HepG2 (cell line): ENCODE measurements at regions not wholly inside any gene's neighbourhood (a gene's known extent, or its start where the extent isn't known, plus 50 kb on each side); places are given as distances from the start of the nearest gene placed in this dataset.
A peak's percentile ranks its signal among the peaks of the same experiment; 100 is the strongest.

ENCODE experiments used
- ATAC-seq: fragments of 200-7000 bp; cut with Tn5 transposase; 3 replicates; pipeline ENCODE4 v1.9.1; 2020; ENCODE audit warnings: mild to moderate bottlenecking, moderate library complexity
- BruUV-seq: library from RNA; stranded (reverse); fragments of 400-500 nt; replicated peaks from 2 replicates; lab custom pipeline; 2021; lab: Mats Ljungman, UMichigan
- CTCF ChIA-PET: fragments of 300-600 bp; formaldehyde crosslinking; extraction: SDS; loops from one replicate; lab custom pipeline; 2021; ENCODE audit warnings: low total read pairs, inconsistent platforms, low intra/inter-chr PET ratio; lab: Yijun Ruan, JAX
- POLR2A ChIA-PET: fragments of 350-600 bp; sonication (Branson Sonifier 250); formaldehyde crosslinking; loops from one replicate; lab custom pipeline; 2020; ENCODE audit warnings: antibody characterized with exemption, inconsistent platforms; lab: Yijun Ruan, JAX
- DNase-seq: peaks from one replicate; pipeline ENCODE4 v3.0.0-alpha.2; 2015; ENCODE audit warnings: low spot score
- FAIRE-seq: peaks from 3 replicates; lab custom pipeline; 2011; peaks lifted over from hg19 to GRCh38; lab: Jason Lieb, UNC
- H2AFZ ChIP-seq: one replicate; pipeline ENCODE4 v1.6.1; 2011; ENCODE audit warnings: low read length, inconsistent platforms
- H3K27ac ChIP-seq: fragments of 300-600 bp; 3 replicates; pipeline ENCODE4 v1.8.0; 2011; ENCODE audit warnings: mixed run types, mild to moderate bottlenecking, mixed read lengths, low read length, inconsistent platforms; ENCODE audit not compliant: insufficient read depth; ENCODE audit errors: extremely low read length
- H3K27me3 ChIP-seq, 2 experiments: fragments of 200-600 bp in 1 of 2; 2 replicates in 1 of 2; 3 replicates in 1 of 2; pipeline versions ENCODE4 v1.6.0 to v1.8.0; 2011; ENCODE audit warnings: low read length in 2 of 2, mild to moderate bottlenecking in 2 of 2, moderate library complexity in 2 of 2, inconsistent platforms in 1 of 2; ENCODE audit not compliant: insufficient read depth in 2 of 2, control insufficient read depth in 1 of 2
- H3K36me3 ChIP-seq, 2 experiments: fragments of 200-600 bp in 1 of 2; replicated peaks in 1 of 2; 2 replicates in 1 of 2; 3 replicates in 1 of 2; pipeline versions ENCODE4 v1.5.1 to v1.8.0; 2011; ENCODE audit warnings: low read length in 2 of 2, inconsistent platforms in 1 of 2; ENCODE audit not compliant: insufficient read depth in 2 of 2, control insufficient read depth in 1 of 2
- H3K4me1 ChIP-seq: 2 replicates; pipeline ENCODE4 v1.5.1; 2012; ENCODE audit warnings: low read length, inconsistent platforms; ENCODE audit not compliant: insufficient read depth
- H3K4me2 ChIP-seq: 2 replicates; pipeline ENCODE4 v1.6.0; 2011; ENCODE audit warnings: low read depth, low read length, inconsistent platforms
- H3K4me3 ChIP-seq, 3 experiments: fragments of 200-600 bp in 1 of 3; sonication (generic), shearing (Covaris generic) in 1 of 3; replicated peaks in 1 of 3; 2 replicates each; pipeline ENCODE4 v1.5.1; 2011 to 2016; ENCODE audit warnings: low read length in 3 of 3, inconsistent platforms in 2 of 3, low read depth in 2 of 3, mild to moderate bottlenecking in 2 of 3, control low read depth in 1 of 3, mixed read lengths in 1 of 3; ENCODE audit not compliant: insufficient read depth in 1 of 3
- H3K79me2 ChIP-seq: one replicate; pipeline ENCODE4 v1.6.1; 2011; ENCODE audit warnings: low read length, inconsistent platforms; ENCODE audit not compliant: insufficient read depth
- H3K9ac ChIP-seq: 2 replicates; pipeline ENCODE4 v1.6.0; 2011; ENCODE audit warnings: mild to moderate bottlenecking, low read depth, low read length, inconsistent platforms; ENCODE audit not compliant: insufficient read depth
- H3K9me3 ChIP-seq: 2 replicates; pipeline ENCODE4 v1.5.1; 2012; ENCODE audit warnings: mild to moderate bottlenecking, low read length
- H4K20me1 ChIP-seq: 2 replicates; pipeline ENCODE4 v1.6.0; 2011; ENCODE audit warnings: inconsistent platforms, mild to moderate bottlenecking, low read length, moderate library complexity; ENCODE audit not compliant: insufficient read depth
- ATF3 ChIP-seq: sonication (generic); formaldehyde crosslinking; IDR thresholded peaks from 2 replicates; pipeline ENCODE4 v1.4.0; 2020; ENCODE audit warnings: missing genetic modification reagents
- CTCF ChIP-seq: sonication (generic); formaldehyde crosslinking; IDR thresholded peaks from 2 replicates; pipeline ENCODE4 v1.5.0; 2020; ENCODE audit warnings: mild to moderate bottlenecking, missing genetic modification reagents, moderate library complexity
- GMEB2 ChIP-seq: IDR thresholded peaks from 2 replicates; pipeline ENCODE4 v1.6.1; 2016; ENCODE audit warnings: missing biosample characterization, missing genetic modification reagents, low read depth
- HNRNPUL1 ChIP-seq: fragments of 200-400 bp; formaldehyde crosslinking; IDR thresholded peaks from 2 replicates; pipeline ENCODE4 v1.6.1; 2017; ENCODE audit warnings: low read depth, mild to moderate bottlenecking, low read length, moderate library complexity
- MIER2 ChIP-seq: IDR thresholded peaks from 2 replicates; pipeline ENCODE4 v1.6.1; 2016; ENCODE audit warnings: missing biosample characterization, missing genetic modification reagents
- NR2F1 ChIP-seq, 2 experiments: fragments of 450-650 bp in 1 of 2; formaldehyde crosslinking in 1 of 2; IDR thresholded peaks; 2 replicates each; pipeline versions ENCODE4 v1.5.0 to v1.6.1; 2016 to 2020; ENCODE audit warnings: mild to moderate bottlenecking in 1 of 2, missing compliant biosample characterization in 1 of 2, missing genetic modification reagents in 1 of 2, moderate library complexity in 1 of 2
- RAD51 ChIP-seq: fragments of 450-650 bp; IDR thresholded peaks from 2 replicates; pipeline ENCODE4 v1.6.1; 2016; ENCODE audit warnings: borderline replicate concordance
- SALL1 ChIP-seq: sonication (generic); formaldehyde crosslinking; IDR thresholded peaks from 2 replicates; pipeline ENCODE4 v1.8.0; 2022; ENCODE audit warnings: mild to moderate bottlenecking, missing genetic modification reagents
- ZMAT3 ChIP-seq: sonication (generic); formaldehyde crosslinking; conservative IDR thresholded peaks from 2 replicates; pipeline ENCODE4 v1.7.0; 2021; ENCODE audit warnings: missing genetic modification reagents
- ZNF790 ChIP-seq: sonication (generic); formaldehyde crosslinking; IDR thresholded peaks from 2 replicates; pipeline ENCODE4 v1.8.0; 2022; ENCODE audit warnings: missing genetic modification reagents, mild to moderate bottlenecking, borderline replicate concordance
- WGBS: methylation state at CpG from one replicate; pipeline ENCODE4 v1.1.6; 2017; ENCODE audit warnings: low lambda C conversion rate; 5-methylcytosine and 5-hydroxymethylcytosine counted together
- in situ Hi-C: cut with HindIII; loops from 2 replicates; pipeline ENCODE4 v1.10.0; 2017; ENCODE audit warnings: low pct_unique_long_range_greater_than_20kb; ENCODE audit not compliant: extremely low pct_ligation_motif_present
- intact Hi-C: fragments of 100-400 bp; cut with micrococcal nuclease; formaldehyde crosslinking; loops from one replicate; pipeline ENCODE4 v1.10.0; 2022; ENCODE audit not compliant: unreplicated experiment

GRCh38 chr20:16171180-16171579, 402.1 kb downstream of the KIF16B start (continued):
- no peak for TF ChIP-seq CTCF (CRISPR knock-in tag)
- TF ChIP-seq ATF3 (CRISPR knock-in tag), result no peak
- TF ChIP-seq SALL1, result no peak
- TF ChIP-seq HNRNPUL1, result no peak
- no peak for TF ChIP-seq MIER2 (CRISPR knock-in tag)
- no peak for TF ChIP-seq ZMAT3 (CRISPR knock-in tag)
- TF ChIP-seq GMEB2, result no peak
- no peak for TF ChIP-seq ZNF790 (CRISPR knock-in tag)

GRCh38 chr20:16170406-16170971, 402.8 kb downstream of the KIF16B start:
- intact Hi-C loops (no loop called here), in situ Hi-C loops (no loop called here)
- Histone ChIP-seq H3K9me3 (peaks cover 21% of the 10 kb centered on the region; the same call in 1 of the 2 replicates), H3K4me1 (no peaks in the 10 kb centered on the region), H3K4me2 (no peak overlapping the region), H3K27me3 (no peaks in the 10 kb centered on the region), H3K9ac (no peak overlapping the region), H4K20me1 (no peaks in the 10 kb centered on the region), H3K4me3 (no peak overlapping the region), H3K79me2 (no peaks in the 10 kb centered on the region), H3K36me3 (no peaks in the 10 kb centered on the region), H2AFZ (no peak overlapping the region), H3K27ac (no peak overlapping the region)
- POLR2A ChIA-PET, result no interaction called here
- TF ChIP-seq NR2F1 (CRISPR knock-in tag; IDR thresholded peaks at IDR 0.05) (no peak), RAD51 (peak; percentile 36; the same call in 1 of the 2 replicates)
- CTCF ChIA-PET, result no interaction called here
- DNase-seq (no peak), FAIRE-seq (no peak), ATAC-seq (no peak)
- WGBS, result 34% methylated on average over 7 of the region's 7 CpGs
- BruUV-seq, result no TSS peak
